ENCODE measurements at regions not wholly inside any gene's neighbourhood (a gene's known extent, or its start where the extent isn't known, plus 50 kb on each side); places are given as distances from the start of the nearest gene placed in this dataset.
"Not testable (repeated sequence)": the region's sequence is repeated elsewhere in the genome, so short reads cannot be mapped to it uniquely, and the experiment has no call there.

DNA sequence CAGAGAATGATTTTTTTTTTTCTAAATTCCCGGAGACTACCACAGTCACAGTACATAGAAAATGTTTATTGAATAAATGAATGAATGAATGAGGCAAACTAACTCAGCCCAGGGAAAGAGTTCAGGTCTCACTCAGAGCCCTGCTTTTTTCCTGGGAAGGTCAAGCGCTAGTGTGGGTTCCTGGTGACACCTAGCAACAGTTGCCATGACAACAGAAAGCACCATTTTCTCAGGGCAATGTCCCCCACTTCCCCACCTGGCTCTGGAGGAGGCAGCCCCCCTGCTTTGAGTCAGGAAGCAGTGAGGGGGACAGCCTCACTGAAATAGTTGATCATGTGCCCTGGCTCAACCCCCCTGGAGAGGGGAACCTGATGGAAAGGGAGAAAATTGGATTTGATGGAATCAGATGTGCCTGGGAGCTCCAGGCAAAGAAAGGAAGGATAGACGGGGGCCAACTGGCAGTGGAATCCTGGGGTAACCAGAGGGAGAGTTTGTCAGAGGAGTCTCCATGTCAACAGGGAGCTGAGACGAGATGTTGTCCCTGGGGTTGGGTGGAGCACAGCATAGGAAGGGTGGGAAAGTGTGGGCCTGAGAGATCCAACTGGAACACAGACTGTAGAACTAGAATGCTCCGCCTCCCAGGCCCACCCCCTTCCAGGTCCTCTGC, 242.2 kb upstream of the CCL2 start:
- Mint-ChIP-seq H3K9me3 (no peaks in the 10 kb centered on the region), H3K4me3 (no peak overlapping the region), H3K4me1 (no peaks in the 10 kb centered on the region), H3K27ac (no peak overlapping the region), H3K36me3 (ENCODE audit: low read depth) (no peaks in the 10 kb centered on the region), H3K27me3 (peaks cover 8% of the 10 kb centered on the region)
- no peak for DNase-seq
- CTCF ChIA-PET = no interaction called here
- POLR2A ChIA-PET = no interaction called here

DNA sequence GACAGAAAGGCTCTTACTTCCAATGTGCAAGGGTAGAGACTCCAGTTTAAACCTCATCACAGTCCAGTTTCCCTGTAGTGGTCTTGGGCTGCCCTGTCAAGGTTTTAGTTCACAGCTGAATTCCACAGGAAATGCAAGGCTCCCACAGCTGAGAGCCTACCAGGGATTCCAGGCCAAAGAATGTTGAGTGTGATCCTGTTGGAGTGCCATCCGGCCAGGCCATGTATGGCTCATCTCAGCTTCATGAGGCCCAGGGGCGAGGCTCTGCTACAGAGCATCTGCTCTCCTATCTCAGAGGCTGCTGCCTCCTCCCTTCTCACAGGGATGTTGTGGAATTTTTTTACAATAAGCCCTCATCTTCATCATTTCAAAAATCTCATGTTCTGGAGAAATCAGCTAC, 239.8 kb upstream of the CCL2 start:
- H3K36me3 Mint-ChIP-seq (ENCODE audit: low read depth) = no peaks in the 10 kb centered on the region
- POLR2A ChIA-PET = no interaction called here
- no peaks in the 10 kb centered on the region for H3K4me1 Mint-ChIP-seq
- peaks cover 7% of the 10 kb centered on the region for H3K27me3 Mint-ChIP-seq
- DNase-seq = no peak
- H3K27ac Mint-ChIP-seq = no peak overlapping the region
- H3K9me3 Mint-ChIP-seq = no peaks in the 10 kb centered on the region
- H3K4me3 Mint-ChIP-seq = no peak overlapping the region
- CTCF ChIA-PET = no interaction called here

DNA sequence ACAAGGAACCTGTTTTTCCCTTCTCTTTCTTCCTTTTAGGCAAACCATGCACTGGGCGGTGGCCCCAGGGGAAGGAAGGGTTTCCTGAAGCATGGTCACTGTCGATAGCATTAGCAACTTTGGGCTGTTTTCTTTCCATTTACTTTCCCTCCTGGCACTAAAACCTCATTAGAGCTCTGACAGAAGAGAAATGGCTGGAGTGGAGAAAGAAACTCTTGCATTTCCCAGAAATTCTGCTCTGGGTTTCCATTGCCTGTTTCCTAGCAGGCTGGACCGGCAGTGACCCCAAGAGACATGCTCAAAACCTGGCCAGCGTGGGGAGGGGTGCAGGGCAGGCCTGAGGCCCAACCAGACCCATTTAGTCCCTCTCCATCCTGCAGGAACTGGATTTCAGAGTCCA, 230.7 kb upstream of the CCL2 start:
- H3K27me3 Mint-ChIP-seq = peaks cover 7% of the 10 kb centered on the region
- H3K9me3 Mint-ChIP-seq = no peaks in the 10 kb centered on the region
- H3K27ac Mint-ChIP-seq = no peak overlapping the region
- H3K36me3 Mint-ChIP-seq (ENCODE audit: low read depth) = no peaks in the 10 kb centered on the region
- no peaks in the 10 kb centered on the region for H3K4me1 Mint-ChIP-seq
- no peak overlapping the region for H3K4me3 Mint-ChIP-seq
- CTCF ChIA-PET = no interaction called here
- POLR2A ChIA-PET = no interaction called here
- DNase-seq = no peak

DNA sequence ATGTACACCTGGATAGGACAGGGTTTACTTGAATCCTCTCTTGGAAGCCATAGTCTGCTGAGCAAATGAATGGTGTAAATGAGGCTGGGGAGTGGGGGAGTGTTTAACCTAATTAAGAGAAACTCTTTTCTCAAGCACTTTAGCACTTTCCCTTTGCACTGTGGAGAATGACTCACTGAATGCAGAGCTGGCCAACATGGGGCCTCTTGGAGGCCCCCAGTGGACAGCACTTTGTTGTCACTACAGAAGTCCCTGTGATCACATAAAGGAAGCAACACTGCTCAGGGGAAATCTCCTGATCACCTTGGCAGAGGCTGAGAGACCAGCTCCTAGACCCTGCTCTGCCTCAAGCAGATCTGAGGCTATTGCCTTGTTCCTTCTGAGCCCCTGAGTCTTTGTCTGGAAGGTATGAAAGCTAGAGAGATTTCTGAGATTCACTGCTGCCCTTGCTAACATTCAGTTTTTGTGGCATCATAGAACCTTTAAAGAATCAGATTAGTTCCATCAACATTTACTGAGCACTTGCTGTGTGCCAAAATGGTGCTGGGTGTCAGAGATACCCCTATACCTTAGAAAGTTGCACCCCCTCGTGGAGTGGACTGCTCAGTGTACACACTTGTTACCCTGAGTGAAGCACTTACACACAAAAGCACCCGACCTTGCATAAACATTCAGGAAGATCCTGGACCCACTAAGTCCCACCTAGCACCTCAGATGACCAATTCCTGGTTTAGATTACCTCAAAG, 230.1 kb upstream of the CCL2 start:
- Mint-ChIP-seq H3K27ac (no peak overlapping the region), H3K4me1 (no peaks in the 10 kb centered on the region), H3K4me3 (no peak overlapping the region), H3K36me3 (ENCODE audit: low read depth) (no peaks in the 10 kb centered on the region), H3K27me3 (peaks cover 7% of the 10 kb centered on the region), H3K9me3 (no peaks in the 10 kb centered on the region)
- ChIA-PET POLR2A (no interaction called here), CTCF (no interaction called here)
- no peak for DNase-seq

DNA sequence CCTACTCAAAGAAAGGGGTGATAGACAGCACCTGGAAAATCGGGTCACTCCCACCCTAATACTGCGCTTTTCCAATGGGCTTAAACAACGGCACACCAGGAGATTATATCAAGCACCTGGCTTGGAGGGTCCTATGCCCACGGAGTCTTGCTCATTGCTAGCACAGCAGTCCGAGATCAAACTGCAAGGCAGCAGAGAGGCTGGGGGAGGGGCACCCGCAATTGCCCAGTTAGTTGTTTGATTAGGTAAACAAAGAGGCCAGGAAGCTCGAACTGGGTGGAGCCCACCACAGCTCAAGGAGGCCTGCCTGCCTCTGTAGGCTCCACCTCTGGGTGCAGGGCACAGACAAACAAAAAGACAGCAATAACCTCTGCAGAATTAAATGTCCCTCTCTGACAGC, 224.5 kb upstream of the CCL2 start:
- H3K27ac Mint-ChIP-seq; H3K27me3 Mint-ChIP-seq; H3K9me3 Mint-ChIP-seq; H3K36me3 Mint-ChIP-seq (ENCODE audit: low read depth); DNase-seq; H3K4me3 Mint-ChIP-seq; CTCF ChIA-PET; H3K4me1 Mint-ChIP-seq; POLR2A ChIA-PET: not testable (repeated sequence)

DNA sequence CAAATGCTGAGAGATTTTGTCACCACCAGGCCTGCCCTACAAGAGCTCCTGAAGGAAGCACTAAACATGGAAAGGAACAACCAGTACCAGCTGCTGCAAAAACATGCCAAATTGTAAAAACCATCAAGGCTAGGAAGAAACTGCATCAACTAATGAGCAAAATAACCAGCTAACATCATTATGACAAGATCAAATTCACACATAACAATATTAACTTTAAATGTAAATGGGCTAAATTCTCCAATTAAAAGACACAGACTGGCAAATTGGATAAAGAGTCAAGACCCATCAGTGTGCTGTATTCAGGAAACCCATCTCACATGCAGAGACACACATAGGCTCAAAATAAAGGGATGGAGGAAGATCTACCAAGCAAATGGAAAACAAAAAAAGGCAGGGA, 222.8 kb upstream of the CCL2 start:
- H3K27ac Mint-ChIP-seq; H3K27me3 Mint-ChIP-seq; H3K36me3 Mint-ChIP-seq (ENCODE audit: low read depth); H3K4me1 Mint-ChIP-seq; DNase-seq; H3K4me3 Mint-ChIP-seq; CTCF ChIA-PET; H3K9me3 Mint-ChIP-seq; POLR2A ChIA-PET: not testable (repeated sequence)

DNA sequence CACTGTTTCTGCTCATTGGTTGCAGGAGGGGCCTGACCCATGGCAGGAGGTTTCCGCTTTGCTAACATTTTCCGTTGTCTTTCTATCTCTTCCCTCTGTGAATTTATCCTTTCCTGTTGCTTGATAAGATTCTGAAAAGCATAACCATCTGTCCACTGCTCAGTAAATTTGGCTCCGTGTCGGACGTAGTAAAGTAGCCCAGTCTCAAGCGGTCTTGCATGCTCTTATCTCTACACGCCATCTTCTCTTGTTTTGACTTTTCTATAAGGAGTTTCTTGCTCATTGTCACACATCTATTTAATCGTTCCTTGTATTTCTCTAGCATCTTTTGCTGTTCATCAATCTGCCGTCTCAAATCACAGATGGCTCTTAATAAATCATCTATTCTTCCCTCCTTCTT, 216.3 kb upstream of the CCL2 start:
- H3K4me1 Mint-ChIP-seq; CTCF ChIA-PET; H3K27ac Mint-ChIP-seq; H3K36me3 Mint-ChIP-seq (ENCODE audit: low read depth); DNase-seq; H3K27me3 Mint-ChIP-seq; H3K9me3 Mint-ChIP-seq; H3K4me3 Mint-ChIP-seq; POLR2A ChIA-PET: not testable (repeated sequence)

DNA sequence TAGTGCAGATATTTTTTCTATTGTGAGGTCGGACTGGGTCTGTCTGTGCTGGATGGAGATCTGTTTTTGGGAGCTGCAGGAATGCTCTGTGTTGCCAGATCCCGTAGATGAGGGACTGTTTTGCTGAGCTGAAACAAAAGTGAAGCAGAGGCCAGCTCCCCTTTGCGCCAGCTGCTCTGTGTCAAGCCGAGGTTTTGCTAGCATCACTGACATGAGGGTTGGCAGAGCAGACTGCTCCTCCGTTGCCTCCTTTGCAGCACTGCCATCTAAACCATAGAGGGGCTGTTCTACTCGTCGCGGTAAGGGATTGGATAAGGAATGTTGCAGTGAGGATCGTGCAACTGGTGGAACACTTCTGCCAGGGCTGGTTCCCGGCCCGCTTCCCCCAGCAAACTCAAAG, 215.9 kb upstream of the CCL2 start:
- H3K9me3 Mint-ChIP-seq; H3K27ac Mint-ChIP-seq; H3K4me3 Mint-ChIP-seq; H3K36me3 Mint-ChIP-seq (ENCODE audit: low read depth); DNase-seq; H3K27me3 Mint-ChIP-seq; CTCF ChIA-PET; POLR2A ChIA-PET; H3K4me1 Mint-ChIP-seq: not testable (repeated sequence)

DNA sequence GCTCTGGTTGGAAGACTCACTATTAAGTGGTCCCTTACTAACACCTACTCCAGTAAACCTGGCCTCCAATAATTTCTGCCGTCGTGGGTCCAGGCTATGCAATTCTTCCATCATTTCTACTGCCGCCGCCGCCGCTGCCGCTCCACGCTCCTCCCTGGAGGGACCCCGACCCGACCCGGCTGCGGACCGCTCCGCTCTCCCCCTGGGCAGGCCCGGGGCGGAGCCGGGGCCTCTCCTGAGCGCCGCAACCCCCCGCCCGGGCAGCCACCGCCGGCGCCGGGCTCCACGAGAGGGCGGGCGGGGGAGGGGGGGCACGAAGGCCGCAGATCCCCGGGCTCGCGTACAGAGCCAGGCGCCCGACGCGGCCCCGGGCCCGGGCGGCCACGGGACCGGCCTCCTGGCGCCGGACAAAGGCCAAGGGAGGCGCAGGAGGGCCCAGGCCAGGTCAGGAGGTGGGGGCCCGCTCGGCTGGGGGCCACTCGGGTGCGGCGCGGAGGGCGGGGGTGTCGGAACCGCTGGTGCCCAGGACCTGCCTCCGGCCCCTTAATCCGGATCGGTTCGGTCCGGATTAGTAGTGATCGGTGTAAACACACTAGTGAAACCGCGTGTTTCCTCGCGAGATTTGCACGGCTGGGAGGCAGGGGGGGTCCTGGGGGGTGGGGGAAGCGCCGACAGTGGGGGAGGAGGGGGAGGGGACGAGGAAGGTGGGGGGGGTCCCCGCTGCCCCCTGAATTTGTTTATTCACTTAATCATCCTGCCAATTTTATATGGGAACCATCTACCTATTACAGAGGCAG, 215.1 kb upstream of the CCL2 start:
- DNase-seq = peak; percentile 24
- CTCF ChIA-PET; H3K27ac Mint-ChIP-seq; H3K9me3 Mint-ChIP-seq; POLR2A ChIA-PET; H3K4me3 Mint-ChIP-seq; H3K4me1 Mint-ChIP-seq; H3K36me3 Mint-ChIP-seq (ENCODE audit: low read depth); H3K27me3 Mint-ChIP-seq: not testable (repeated sequence)

DNA sequence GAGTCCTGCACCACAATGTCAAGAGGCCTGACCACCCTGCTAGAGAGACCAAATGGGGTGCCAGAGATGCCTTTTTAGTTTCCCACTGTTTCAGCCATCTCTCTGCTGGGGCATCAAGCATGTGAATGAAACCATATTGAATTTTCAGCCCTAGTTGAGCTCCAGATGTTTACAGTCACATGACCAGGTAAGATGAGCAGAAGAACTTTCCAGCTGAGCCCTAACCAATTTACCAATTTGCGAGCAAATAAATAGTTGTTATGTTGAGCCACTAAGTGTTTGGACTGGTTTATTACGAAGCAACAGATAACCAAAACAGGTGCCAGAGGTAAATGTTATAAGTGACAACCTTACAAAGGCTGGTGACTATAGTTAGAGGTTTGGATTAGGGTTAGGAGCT, 209.1 kb upstream of the CCL2 start:
- Mint-ChIP-seq H3K4me3 (no peak overlapping the region), H3K9me3 (no peaks in the 10 kb centered on the region), H3K36me3 (ENCODE audit: low read depth) (no peaks in the 10 kb centered on the region), H3K4me1 (no peaks in the 10 kb centered on the region), H3K27ac (no peak overlapping the region), H3K27me3 (peaks cover 4% of the 10 kb centered on the region)
- no peak for DNase-seq
- CTCF ChIA-PET = interaction anchor here (1.5 kb wide), 1 partner anchor 13 kb away, joined by 4 read pairs; no protein-coding TSS in a partner anchor
- POLR2A ChIA-PET = no interaction called here

DNA sequence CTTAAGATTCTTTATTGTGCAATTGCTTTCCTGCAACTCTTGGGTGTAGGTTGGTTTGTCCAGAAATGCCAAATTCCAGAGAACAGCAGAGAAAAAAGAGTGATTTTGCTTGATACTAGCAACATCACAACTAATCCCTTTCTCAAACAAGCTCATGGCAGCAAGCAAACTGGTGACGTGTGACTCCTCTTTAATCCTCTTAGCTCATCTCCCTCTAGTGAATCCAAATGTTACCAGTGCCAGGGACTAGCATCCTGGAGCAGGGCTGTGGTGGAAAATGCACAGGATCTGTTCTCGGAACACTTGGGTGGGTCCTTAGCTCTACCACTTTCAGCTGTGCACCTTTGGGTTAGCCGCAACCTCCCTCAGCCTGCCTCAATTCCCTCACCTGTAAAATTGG, 204.0 kb upstream of the CCL2 start:
- H3K4me3 Mint-ChIP-seq = no peak overlapping the region
- no peaks in the 10 kb centered on the region for H3K36me3 Mint-ChIP-seq (ENCODE audit: low read depth)
- H3K9me3 Mint-ChIP-seq = no peaks in the 10 kb centered on the region
- ChIA-PET CTCF (no interaction called here), POLR2A (no interaction called here)
- no peak for DNase-seq
- H3K27ac Mint-ChIP-seq = no peak overlapping the region
- no peaks in the 10 kb centered on the region for H3K4me1 Mint-ChIP-seq
- peaks cover 10% of the 10 kb centered on the region for H3K27me3 Mint-ChIP-seq

DNA sequence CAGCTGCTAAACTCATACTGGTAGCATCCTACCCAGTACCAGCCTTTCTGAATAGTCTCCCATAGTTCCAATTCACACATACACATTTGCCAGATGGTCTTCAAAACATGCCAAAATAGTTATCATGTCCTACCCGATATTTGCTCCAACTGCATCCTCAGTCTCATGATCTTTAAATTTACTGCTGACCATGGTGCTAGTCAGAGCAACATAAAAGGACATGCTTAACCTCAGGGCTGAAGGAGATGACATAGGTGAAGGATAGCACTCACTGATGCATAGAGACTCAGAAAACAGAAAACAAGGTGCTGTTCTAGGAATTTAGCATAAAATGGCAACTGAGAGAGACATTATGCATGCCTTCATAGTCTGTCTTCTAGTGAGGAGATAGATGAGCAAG, 200.6 kb upstream of the CCL2 start:
- H3K9me3 Mint-ChIP-seq = no peaks in the 10 kb centered on the region
- no peak for DNase-seq
- H3K4me1 Mint-ChIP-seq = no peaks in the 10 kb centered on the region
- no peak overlapping the region for H3K4me3 Mint-ChIP-seq
- no peak overlapping the region for H3K27ac Mint-ChIP-seq
- H3K27me3 Mint-ChIP-seq = peaks cover 10% of the 10 kb centered on the region
- ChIA-PET POLR2A (no interaction called here), CTCF (no interaction called here)
- H3K36me3 Mint-ChIP-seq (ENCODE audit: low read depth) = no peaks in the 10 kb centered on the region

DNA sequence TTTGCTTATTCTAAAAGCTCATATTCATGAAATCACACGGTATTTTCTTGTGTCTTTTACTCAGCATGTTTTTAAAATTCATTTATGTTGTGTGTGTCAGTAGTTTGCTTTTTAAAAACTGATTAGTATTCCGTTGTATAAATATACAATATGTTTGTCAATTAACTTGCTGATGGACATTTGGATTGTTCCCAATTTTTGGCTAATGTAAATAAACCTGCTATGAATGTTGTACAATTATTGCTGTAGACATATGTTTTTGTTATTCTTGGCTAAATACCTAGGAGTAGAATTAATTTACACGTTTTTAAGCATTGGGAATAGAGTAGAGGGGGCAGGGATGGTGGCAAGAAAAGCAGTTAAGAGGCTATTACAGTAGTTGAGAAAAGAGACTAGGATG, 199.5 kb upstream of the CCL2 start:
- no peak overlapping the region for H3K4me3 Mint-ChIP-seq
- ChIA-PET CTCF (no interaction called here), POLR2A (no interaction called here)
- no peaks in the 10 kb centered on the region for H3K36me3 Mint-ChIP-seq (ENCODE audit: low read depth)
- DNase-seq = no peak
- H3K9me3 Mint-ChIP-seq = no peaks in the 10 kb centered on the region
- no peaks in the 10 kb centered on the region for H3K4me1 Mint-ChIP-seq
- peaks cover 10% of the 10 kb centered on the region for H3K27me3 Mint-ChIP-seq
- H3K27ac Mint-ChIP-seq = no peak overlapping the region

All from activated CD4-positive, alpha-beta T cell treated with anti-CD3 and anti-CD28 coated beads, Interleukin-2, amount 10 ng/mL, durations not matched to agents 7 days and 5 days (primary cell).